ENCODE measurements at regions not wholly inside any gene's neighbourhood (a gene's known extent, or its start where the extent isn't known, plus 50 kb on each side); places are given as distances from the start of the nearest gene placed in this dataset.

- H3K4me3 ChIP-seq (ENCODE audit: low read length) = no peak overlapping the region
- TF ChIP-seq CTCF (IDR thresholded peaks at IDR 0.05; ENCODE audit: insufficient read depth, low read depth, low read length, missing control alignments) = no peak
- no peak for DNase-seq (ENCODE audit: low read depth)
Measured at GRCh38 chr3:95456835-95457234, 1357.6 kb upstream of the EPHA6 start.

DNA sequence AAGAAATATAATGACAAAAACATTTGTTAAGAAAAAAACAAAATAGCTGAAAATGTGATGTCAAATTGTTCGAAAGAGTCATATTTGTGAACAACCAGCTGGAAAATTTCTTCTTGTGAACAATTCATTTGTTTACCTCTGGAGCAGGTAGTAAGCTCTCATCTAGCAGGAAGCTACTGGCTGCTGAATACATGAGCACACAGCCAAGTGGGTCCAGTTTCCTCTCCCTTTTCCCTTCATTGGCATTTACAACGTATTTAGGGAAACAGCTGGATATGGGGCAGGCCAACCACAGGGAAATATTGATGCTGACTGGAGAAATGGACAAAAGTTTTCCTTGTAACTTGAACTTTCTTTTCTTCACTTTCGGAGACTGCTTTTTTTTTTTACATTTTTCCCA, 1354.7 kb upstream of the EPHA6 start:
- H3K4me3 ChIP-seq (ENCODE audit: low read length) = no peak overlapping the region
- no peak for DNase-seq (ENCODE audit: low read depth)
- TF ChIP-seq CTCF (IDR thresholded peaks at IDR 0.05; ENCODE audit: insufficient read depth, low read depth, low read length, missing control alignments) = no peak

- no peak for DNase-seq (ENCODE audit: low read depth)
- H3K4me3 ChIP-seq (ENCODE audit: low read length) = no peak overlapping the region
- TF ChIP-seq CTCF (IDR thresholded peaks at IDR 0.05; ENCODE audit: insufficient read depth, low read depth, low read length, missing control alignments) = no peak
Measured at GRCh38 chr3:95460274-95460673, 1354.1 kb upstream of the EPHA6 start.

- no peak for TF ChIP-seq CTCF (IDR thresholded peaks at IDR 0.05; ENCODE audit: insufficient read depth, low read depth, low read length, missing control alignments)
- no peak overlapping the region for H3K4me3 ChIP-seq (ENCODE audit: low read length)
- DNase-seq (ENCODE audit: low read depth) = no peak
Measured at GRCh38 chr3:95462161-95462560, 1352.2 kb upstream of the EPHA6 start.

- peak; percentile 1 for DNase-seq (ENCODE audit: low read depth)
- no peak for TF ChIP-seq CTCF (IDR thresholded peaks at IDR 0.05; ENCODE audit: insufficient read depth, low read depth, low read length, missing control alignments)
Measured at GRCh38 chr3:95464346-95464745, 1350.0 kb upstream of the EPHA6 start.

GRCh38 chr3:95468331-95468730, 1346.1 kb upstream of the EPHA6 start:
- TF ChIP-seq CTCF (IDR thresholded peaks at IDR 0.05; ENCODE audit: insufficient read depth, low read depth, low read length, missing control alignments) = no peak
- DNase-seq (ENCODE audit: low read depth) = no peak

More at GRCh38 chr3:95464346-95464745, 1350.0 kb upstream of the EPHA6 start:
- H3K4me3 ChIP-seq (ENCODE audit: low read length) = no peak overlapping the region

DNA sequence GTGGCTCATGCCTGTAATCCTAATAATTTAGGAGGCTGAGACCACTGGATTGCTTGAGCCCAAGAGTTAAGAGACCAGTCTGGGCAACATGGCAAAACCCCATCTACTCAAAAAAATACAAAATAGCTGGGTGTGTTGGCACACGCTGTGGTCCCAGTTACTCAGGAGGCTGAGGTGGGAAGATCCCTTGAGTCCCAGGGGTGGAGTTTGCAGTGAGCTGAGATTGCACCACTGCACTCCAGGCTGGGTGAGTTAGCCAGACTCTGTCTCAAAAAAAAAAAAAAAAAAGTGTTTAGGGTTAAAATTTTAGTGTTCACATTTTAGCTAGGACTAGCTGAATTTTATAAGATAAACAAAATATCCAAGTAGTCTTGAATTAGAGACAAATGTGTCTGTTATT, 1340.1 kb upstream of the EPHA6 start:
- no peak overlapping the region for H3K4me3 ChIP-seq (ENCODE audit: low read length)
- peak; percentile 3 for DNase-seq (ENCODE audit: low read depth)
- TF ChIP-seq CTCF (IDR thresholded peaks at IDR 0.05; ENCODE audit: insufficient read depth, low read depth, low read length, missing control alignments) = no peak

More at GRCh38 chr3:95468331-95468730, 1346.1 kb upstream of the EPHA6 start:
- H3K4me3 ChIP-seq (ENCODE audit: low read length) = no peak overlapping the region

Data from epithelial cell of esophagus (primary cell).